ENCODE measurements at regions not wholly inside any gene's neighbourhood (a gene's known extent, or its start where the extent isn't known, plus 50 kb on each side); places are given as distances from the start of the nearest gene placed in this dataset.
A peak's percentile ranks its signal among the peaks of the same experiment; 100 is the strongest.

DNA sequence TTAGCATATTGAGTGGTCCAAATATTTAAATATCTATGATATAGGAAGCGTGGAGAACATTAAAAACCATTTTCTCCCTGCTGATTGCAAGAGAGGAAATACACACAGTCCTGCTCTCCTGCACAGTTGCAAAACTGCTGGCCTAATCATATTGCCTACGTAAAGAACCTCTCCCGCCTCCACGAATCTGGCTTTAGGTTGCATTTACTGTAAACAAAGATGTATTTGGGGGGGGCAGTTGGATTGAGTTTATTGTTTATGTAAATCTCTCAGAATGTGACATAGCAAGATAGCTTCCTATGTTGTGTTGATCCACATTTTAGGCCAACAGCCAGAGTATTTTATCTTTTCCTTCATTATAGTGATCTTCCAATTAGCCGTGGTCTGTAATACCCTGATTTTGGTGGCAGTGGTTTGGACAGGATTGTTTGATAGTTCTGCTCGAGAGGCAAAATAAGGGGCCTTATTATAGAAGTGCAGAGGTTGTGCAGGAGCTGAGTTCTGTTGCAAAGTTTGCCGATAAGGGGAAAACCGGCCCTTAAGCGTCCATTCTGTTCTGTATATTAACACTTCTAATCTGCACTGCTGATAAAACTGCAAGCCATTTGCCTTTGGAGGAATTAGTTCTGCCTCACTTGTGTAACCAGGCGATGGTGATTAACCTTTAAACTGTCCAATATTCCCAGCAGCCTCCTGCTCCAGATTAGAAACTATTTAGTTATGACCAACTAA is 101.6 kb upstream of the SIX3 start:
- WGBS = 79% methylated on average over 10 of the region's 10 CpGs
- no peak overlapping the region for H3K27ac ChIP-seq
- intact Hi-C loops (cut with DNase I) = no loop called here
- no peaks in the 10 kb centered on the region for H3K9me3 ChIP-seq
- H3K27me3 ChIP-seq (replicated peaks; ENCODE audit: insufficient read depth) = no peaks in the 10 kb centered on the region
- no peaks in the 10 kb centered on the region for H3K4me1 ChIP-seq (replicated peaks)
- TF ChIP-seq, protein P1, sequence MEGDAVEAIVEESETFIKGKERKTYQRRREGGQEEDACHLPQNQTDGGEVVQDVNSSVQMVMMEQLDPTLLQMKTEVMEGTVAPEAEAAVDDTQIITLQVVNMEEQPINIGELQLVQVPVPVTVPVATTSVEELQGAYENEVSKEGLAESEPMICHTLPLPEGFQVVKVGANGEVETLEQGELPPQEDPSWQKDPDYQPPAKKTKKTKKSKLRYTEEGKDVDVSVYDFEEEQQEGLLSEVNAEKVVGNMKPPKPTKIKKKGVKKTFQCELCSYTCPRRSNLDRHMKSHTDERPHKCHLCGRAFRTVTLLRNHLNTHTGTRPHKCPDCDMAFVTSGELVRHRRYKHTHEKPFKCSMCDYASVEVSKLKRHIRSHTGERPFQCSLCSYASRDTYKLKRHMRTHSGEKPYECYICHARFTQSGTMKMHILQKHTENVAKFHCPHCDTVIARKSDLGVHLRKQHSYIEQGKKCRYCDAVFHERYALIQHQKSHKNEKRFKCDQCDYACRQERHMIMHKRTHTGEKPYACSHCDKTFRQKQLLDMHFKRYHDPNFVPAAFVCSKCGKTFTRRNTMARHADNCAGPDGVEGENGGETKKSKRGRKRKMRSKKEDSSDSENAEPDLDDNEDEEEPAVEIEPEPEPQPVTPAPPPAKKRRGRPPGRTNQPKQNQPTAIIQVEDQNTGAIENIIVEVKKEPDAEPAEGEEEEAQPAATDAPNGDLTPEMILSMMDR (IDR thresholded peaks at IDR 0.05) = no peak
- TF ChIP-seq POLR2AphosphoS5 (IDR thresholded peaks at IDR 0.05) = no peak
- no peak for TF ChIP-seq POLR2A (IDR thresholded peaks at IDR 0.05)
- no peaks in the 10 kb centered on the region for H3K36me3 ChIP-seq
- DNase-seq (ENCODE audit: low spot score) = no peak
- no peak overlapping the region for H3K4me3 ChIP-seq

DNA sequence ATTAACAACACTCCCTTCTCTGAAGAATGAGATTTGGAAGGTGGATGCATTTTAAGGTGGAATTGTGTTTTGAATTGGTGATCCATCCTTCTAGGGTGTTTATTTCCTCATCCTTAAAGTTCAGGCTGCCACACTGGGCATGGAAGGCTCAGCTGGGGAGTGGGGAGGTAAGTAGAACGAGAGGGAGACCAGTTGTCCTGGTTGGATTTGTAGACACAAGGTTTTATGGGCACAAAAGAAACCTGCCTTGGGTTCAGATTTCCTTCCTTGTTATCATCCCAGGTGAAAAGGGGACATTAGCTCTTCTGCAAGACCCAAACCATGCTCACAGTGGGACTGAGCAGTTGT is 101.0 kb upstream of the SIX3 start:
- TF ChIP-seq, protein P1 (IDR thresholded peaks at IDR 0.05) = no peak
- TF ChIP-seq POLR2AphosphoS5 (IDR thresholded peaks at IDR 0.05) (peak; percentile 17), POLR2A (IDR thresholded peaks at IDR 0.05) (no peak)
- H3K36me3 ChIP-seq = no peaks in the 10 kb centered on the region
- no peaks in the 10 kb centered on the region for H3K9me3 ChIP-seq
- H3K4me3 ChIP-seq = no peak overlapping the region
- WGBS = 31% methylated on average over 1 of the region's 1 CpG
- DNase-seq (ENCODE audit: low spot score) = no peak
- H3K27ac ChIP-seq = no peak overlapping the region
- intact Hi-C loops (cut with DNase I) = no loop called here
- no peaks in the 10 kb centered on the region for H3K27me3 ChIP-seq (replicated peaks; ENCODE audit: insufficient read depth)
- no peaks in the 10 kb centered on the region for H3K4me1 ChIP-seq (replicated peaks)

DNA sequence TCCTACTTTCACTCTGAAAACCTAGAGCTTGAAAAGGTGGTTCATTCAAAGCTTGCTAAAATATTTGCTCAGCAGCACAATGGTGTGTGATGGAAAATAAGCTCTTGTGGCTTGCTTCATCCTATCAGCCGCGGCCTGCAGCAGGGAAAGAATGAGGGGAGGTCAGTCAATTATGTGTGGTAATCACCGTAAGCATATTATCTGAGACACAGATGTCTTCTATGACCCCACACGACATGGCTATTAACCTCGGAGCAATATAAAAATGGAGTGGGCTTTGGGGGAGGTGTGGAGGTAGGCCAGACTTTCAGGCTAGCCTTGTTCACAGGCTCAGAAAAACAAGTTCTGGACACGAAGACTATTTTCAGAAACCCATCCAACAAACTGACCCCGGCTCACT is 98.4 kb upstream of the SIX3 start:
- H3K36me3 ChIP-seq = no peaks in the 10 kb centered on the region
- no peak for DNase-seq (ENCODE audit: low spot score)
- H3K4me3 ChIP-seq = no peak overlapping the region
- no peaks in the 10 kb centered on the region for H3K27me3 ChIP-seq (replicated peaks; ENCODE audit: insufficient read depth)
- intact Hi-C loops (cut with DNase I) = no loop called here
- WGBS = 73% methylated on average over 7 of the region's 7 CpGs
- no peak overlapping the region for H3K27ac ChIP-seq
- TF ChIP-seq POLR2A (IDR thresholded peaks at IDR 0.05) (no peak), POLR2AphosphoS5 (IDR thresholded peaks at IDR 0.05) (no peak)
- TF ChIP-seq, protein P1 (IDR thresholded peaks at IDR 0.05) = no peak
- no peaks in the 10 kb centered on the region for H3K9me3 ChIP-seq
- H3K4me1 ChIP-seq (replicated peaks) = no peaks in the 10 kb centered on the region

DNA sequence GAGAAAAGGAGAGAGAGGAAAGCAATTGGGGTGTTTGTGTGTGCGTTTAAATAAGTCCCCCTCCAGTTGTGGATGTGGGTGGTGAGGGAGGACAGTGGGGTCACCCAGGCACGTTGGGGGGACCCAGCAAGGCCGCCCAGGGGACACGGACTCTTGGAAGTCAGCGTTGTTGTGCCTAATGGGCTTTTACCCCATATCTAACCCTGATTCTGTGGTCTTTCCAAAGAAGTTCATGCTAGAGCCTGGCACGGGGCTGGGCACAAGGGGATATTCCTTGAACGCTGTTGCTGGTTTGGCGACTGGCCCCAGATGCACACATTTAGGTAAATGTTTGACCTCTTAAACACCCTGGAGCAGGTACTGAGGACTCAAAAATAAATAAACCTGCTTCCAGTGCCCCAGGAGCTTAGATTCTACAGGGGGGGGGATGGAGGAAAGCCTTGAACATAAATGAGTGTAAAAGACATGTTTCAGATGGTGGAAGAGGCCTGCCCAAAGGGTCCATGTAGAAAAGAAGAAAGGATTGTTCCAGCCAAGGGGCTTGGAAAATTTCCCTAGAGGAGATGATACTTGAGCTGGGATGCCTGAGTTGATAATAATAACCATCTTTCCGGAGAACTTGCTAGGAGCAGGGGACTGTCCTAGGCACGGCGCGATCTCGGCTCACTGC is 97.7 kb upstream of the SIX3 start:
- H3K4me1 ChIP-seq (replicated peaks) = no peaks in the 10 kb centered on the region
- 86% methylated on average over 13 of the region's 13 CpGs for WGBS
- H3K27ac ChIP-seq = no peak overlapping the region
- TF ChIP-seq, protein P1 (IDR thresholded peaks at IDR 0.05) = no peak
- TF ChIP-seq POLR2A (IDR thresholded peaks at IDR 0.05) (no peak), POLR2AphosphoS5 (IDR thresholded peaks at IDR 0.05) (no peak)
- no peaks in the 10 kb centered on the region for H3K9me3 ChIP-seq
- H3K4me3 ChIP-seq = no peak overlapping the region
- no peaks in the 10 kb centered on the region for H3K27me3 ChIP-seq (replicated peaks; ENCODE audit: insufficient read depth)
- H3K36me3 ChIP-seq = no peaks in the 10 kb centered on the region
- intact Hi-C loops (cut with DNase I) = no loop called here
- DNase-seq (ENCODE audit: low spot score) = no peak
